NCI-H2029 treated with DMSO at 0.1 percent for 48 hours (cell line): ENCODE measurements at regions not wholly inside any gene's neighbourhood (a gene's known extent, or its start where the extent isn't known, plus 50 kb on each side); places are given as distances from the start of the nearest gene placed in this dataset.
"Not testable (repeated sequence)": the region's sequence is repeated elsewhere in the genome, so short reads cannot be mapped to it uniquely, and the experiment has no call there.

Experiments used
- DNase-seq: peaks from one replicate; lab custom pipeline; 2025; lab: John Stamatoyannopoulos, UW

- DNase-seq, result no peak
These were observed 393.1 kb upstream of the ATP11B start for GRCh38 chr3:182399978-182400737.

- DNase-seq, result no peak
These were observed 392.5 kb upstream of the ATP11B start for GRCh38 chr3:182400838-182401237.

- DNase-seq, result no peak
These were observed 389.3 kb upstream of the ATP11B start for GRCh38 chr3:182404031-182404430.

GRCh38 chr3:182405759-182406158 lies 387.5 kb upstream of the ATP11B start:
- DNase-seq, result no peak

GRCh38 chr3:182406786-182407185 lies 386.5 kb upstream of the ATP11B start:
- DNase-seq, result no peak

GRCh38 chr3:182410051-182410450 lies 383.3 kb upstream of the ATP11B start:
- no peak for DNase-seq

GRCh38 chr3:182412066-182412465 lies 381.2 kb upstream of the ATP11B start:
- no peak for DNase-seq

- no peak for DNase-seq
These were observed 380.2 kb upstream of the ATP11B start for GRCh38 chr3:182413061-182413460.

- DNase-seq, result no peak
These were observed 379.6 kb upstream of the ATP11B start for GRCh38 chr3:182413682-182414081.

- no peak for DNase-seq
These were observed 378.7 kb upstream of the ATP11B start for GRCh38 chr3:182414586-182414985.

- no peak for DNase-seq
These were observed 372.6 kb upstream of the ATP11B start for GRCh38 chr3:182420741-182421140.

GRCh38 chr3:182424006-182424405 lies 369.3 kb upstream of the ATP11B start:
- DNase-seq, result no peak

- DNase-seq, result not testable (repeated sequence)
These were observed 367.2 kb upstream of the ATP11B start for GRCh38 chr3:182425926-182426718.

GRCh38 chr3:182431972-182432371 lies 361.3 kb upstream of the ATP11B start:
- DNase-seq, result not testable (repeated sequence)

GRCh38 chr3:182435860-182436259 lies 357.4 kb upstream of the ATP11B start:
- DNase-seq, result no peak

- peak; percentile 95 for DNase-seq
These were observed 356.8 kb upstream of the ATP11B start for GRCh38 chr3:182436547-182436946.

- peak; percentile 99 for DNase-seq
These were observed 354.9 kb upstream of the ATP11B start for GRCh38 chr3:182438398-182438797.

- no peak for DNase-seq
These were observed 353.2 kb upstream of the ATP11B start for GRCh38 chr3:182440101-182440500.

- no peak for DNase-seq
These were observed 347.7 kb upstream of the ATP11B start for GRCh38 chr3:182445576-182445975.

- DNase-seq, result no peak
These were observed 342.1 kb upstream of the ATP11B start for GRCh38 chr3:182450942-182451787.

GRCh38 chr3:182451871-182452270 lies 341.4 kb upstream of the ATP11B start:
- no peak for DNase-seq

GRCh38 chr3:182455011-182455410 lies 338.3 kb upstream of the ATP11B start:
- no peak for DNase-seq
